Bronchial epithelial cell (primary cell): ENCODE measurements at regions not wholly inside any gene's neighbourhood (a gene's known extent, or its start where the extent isn't known, plus 50 kb on each side); places are given as distances from the start of the nearest gene placed in this dataset.
A peak's percentile ranks its signal among the peaks of the same experiment; 100 is the strongest.
"Not testable (repeated sequence)": the region's sequence is repeated elsewhere in the genome, so short reads cannot be mapped to it uniquely, and the experiment has no call there.

Experiments
- DNase-seq: peaks from one replicate; pipeline ENCODE4 v3.0.0-alpha.2; 2010; ENCODE audit warnings: low read depth
- FAIRE-seq: peaks from 2 replicates; lab custom pipeline; 2011; peaks lifted over from hg19 to GRCh38; lab: Jason Lieb, UNC
- H3K27me3 ChIP-seq: 2 replicates; pipeline ENCODE4 v1.5.1; 2011; ENCODE audit warnings: low read length; ENCODE audit not compliant: control insufficient read depth, insufficient read depth
- H3K36me3 ChIP-seq: 2 replicates; pipeline ENCODE4 v1.5.1; 2011; ENCODE audit warnings: low read length; ENCODE audit not compliant: control insufficient read depth, insufficient read depth
- H3K4me3 ChIP-seq: 2 replicates; pipeline ENCODE4 v1.5.1; 2011; ENCODE audit warnings: mild to moderate bottlenecking, low read depth, low read length, control low read depth
- TF ChIP-seq, protein P1 (sequence below): IDR thresholded peaks from 2 replicates; pipeline ENCODE4 v1.5.1; 2011; ENCODE audit warnings: mild to moderate bottlenecking, moderate library complexity, low read length, control low read depth, inconsistent platforms; ENCODE audit not compliant: insufficient read depth, severe bottlenecking

DNA sequence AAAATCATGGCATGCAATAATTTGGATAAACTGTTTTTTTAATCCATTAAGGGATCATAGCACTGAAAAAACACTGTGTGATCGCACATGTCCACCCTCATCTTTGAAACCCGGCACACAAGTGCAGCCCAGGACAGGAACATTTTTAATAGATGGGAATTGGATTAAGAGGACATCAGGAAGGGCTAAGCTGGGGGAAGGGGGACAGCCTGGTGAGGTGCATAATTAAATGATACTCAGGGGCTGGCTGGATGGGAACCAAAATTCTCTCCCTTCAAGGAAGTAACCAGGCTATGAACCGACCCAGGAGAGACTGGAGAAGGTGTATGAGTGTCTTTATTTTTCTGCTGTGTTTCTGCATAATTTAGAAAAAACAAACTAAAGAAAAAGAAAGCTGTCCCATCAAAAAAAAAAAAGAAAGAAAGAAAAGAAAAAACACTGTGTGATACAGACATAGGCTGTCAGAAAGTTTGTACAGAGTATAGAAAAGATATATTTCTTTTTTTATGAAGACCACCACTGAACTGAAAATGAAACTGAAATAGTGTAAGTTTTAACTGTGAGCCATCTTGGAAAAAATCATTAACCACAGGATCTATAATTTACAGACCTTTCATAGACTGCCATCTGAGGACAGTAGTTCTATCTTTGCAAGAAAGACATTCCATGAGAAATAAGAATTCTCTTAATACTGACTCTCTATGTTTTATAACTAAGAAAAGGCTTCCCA lies 75.1 kb upstream of the SLC38A4 start:
- H3K36me3 ChIP-seq: no peaks in the 10 kb centered on the region
- no peak for DNase-seq
- H3K4me3 ChIP-seq: no peak overlapping the region
- no peaks in the 10 kb centered on the region for H3K27me3 ChIP-seq
- TF ChIP-seq, protein P1, sequence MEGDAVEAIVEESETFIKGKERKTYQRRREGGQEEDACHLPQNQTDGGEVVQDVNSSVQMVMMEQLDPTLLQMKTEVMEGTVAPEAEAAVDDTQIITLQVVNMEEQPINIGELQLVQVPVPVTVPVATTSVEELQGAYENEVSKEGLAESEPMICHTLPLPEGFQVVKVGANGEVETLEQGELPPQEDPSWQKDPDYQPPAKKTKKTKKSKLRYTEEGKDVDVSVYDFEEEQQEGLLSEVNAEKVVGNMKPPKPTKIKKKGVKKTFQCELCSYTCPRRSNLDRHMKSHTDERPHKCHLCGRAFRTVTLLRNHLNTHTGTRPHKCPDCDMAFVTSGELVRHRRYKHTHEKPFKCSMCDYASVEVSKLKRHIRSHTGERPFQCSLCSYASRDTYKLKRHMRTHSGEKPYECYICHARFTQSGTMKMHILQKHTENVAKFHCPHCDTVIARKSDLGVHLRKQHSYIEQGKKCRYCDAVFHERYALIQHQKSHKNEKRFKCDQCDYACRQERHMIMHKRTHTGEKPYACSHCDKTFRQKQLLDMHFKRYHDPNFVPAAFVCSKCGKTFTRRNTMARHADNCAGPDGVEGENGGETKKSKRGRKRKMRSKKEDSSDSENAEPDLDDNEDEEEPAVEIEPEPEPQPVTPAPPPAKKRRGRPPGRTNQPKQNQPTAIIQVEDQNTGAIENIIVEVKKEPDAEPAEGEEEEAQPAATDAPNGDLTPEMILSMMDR: no peak
- FAIRE-seq: no peak

- DNase-seq: no peak
- Histone ChIP-seq H3K36me3 (no peaks in the 10 kb centered on the region), H3K27me3 (no peaks in the 10 kb centered on the region), H3K4me3 (no peak overlapping the region)
- TF ChIP-seq, protein P1: no peak
- no peak for FAIRE-seq
Measured at GRCh38 chr12:46901464-46902205, 75.8 kb upstream of the SLC38A4 start.

DNA sequence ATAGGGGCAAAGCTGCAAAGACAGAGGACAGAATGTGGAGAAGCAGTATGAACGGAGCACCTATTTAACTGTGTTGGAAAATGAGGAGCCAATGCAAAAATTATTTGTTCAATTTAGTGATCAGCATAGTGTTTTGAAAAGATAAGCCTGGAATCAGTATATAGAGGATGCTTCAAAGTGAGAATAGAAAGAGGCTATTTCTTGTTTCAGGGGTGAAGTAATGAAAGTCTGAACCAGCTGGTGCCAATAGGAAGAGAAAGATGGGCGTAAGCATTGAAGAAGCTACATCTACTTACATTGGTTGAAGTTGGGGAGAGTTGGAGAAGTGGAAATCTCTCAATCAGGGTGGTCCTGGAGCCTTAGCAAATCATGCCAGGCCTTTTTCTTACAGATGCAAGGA lies 77.3 kb upstream of the SLC38A4 start:
- no peaks in the 10 kb centered on the region for H3K27me3 ChIP-seq
- FAIRE-seq (no peak), DNase-seq (no peak)
- no peak overlapping the region for H3K4me3 ChIP-seq
- TF ChIP-seq, protein P1: no peak
- H3K36me3 ChIP-seq: no peaks in the 10 kb centered on the region

DNA sequence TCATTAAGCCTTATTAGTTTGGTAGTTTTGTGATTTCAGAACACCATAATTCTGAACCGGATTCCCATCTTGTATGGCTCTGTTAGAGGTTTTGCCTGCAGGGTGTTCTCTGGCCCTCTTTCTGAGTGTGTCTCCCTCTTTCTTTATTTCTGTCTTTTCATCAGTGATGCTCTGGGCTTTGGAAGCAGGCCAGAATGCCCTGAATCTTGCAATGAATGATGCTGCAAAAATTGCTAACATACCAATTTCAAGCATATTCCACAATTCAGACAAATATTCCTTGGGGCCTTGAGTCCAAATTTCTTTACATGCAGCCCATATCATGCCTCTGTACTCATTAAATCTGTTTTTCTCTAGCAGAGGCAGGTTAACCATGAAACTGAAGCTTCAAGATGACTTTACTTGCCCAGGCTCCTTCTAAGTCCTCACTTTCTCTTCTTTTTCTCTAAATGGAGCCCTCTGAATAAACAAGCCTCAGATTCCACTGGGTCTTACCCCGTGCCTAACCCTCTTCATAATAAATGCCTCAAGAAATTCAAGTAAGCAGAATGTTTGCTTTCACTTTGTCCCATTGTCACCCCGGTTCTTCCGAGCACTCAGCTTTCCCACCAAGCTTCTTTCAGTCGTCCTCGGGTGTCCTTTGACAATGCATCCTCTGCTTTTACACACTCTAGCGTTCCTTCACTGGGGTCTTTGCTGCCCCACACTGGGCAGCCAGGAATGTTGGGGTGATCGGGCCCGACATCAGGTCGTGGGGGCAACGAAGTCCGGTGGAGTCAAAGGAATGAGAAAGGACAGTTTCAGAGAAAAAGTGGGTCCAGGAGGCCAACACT lies 78.8 kb upstream of the SLC38A4 start:
- H3K36me3 ChIP-seq: no peaks in the 10 kb centered on the region

DNA sequence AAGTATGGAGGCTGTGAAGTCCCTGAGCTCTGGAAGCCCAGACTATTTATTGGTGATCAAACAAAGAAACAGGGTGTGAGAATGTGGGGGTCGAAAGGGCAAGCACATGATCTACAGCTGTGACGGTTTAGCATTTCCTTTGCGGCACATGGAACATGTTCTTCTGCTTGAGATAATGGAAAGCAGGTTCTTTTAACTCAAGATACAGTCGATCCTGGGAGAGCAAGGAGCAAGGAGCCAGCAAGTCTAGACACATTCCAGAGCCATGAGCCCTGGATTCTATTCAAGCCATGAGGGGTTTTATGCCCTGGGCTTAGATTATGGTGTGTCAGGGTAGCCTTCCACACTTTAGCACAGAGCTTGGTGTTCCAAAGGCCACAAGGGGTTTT lies 79.4 kb upstream of the SLC38A4 start:
- H3K27me3 ChIP-seq, H3K4me3 ChIP-seq, H3K36me3 ChIP-seq: not testable (repeated sequence)
- peak; percentile 85 for FAIRE-seq
- peak; percentile 52 for DNase-seq

More for the DNA sequence above, 78.8 kb upstream of the SLC38A4 start:
- H3K27me3 ChIP-seq: no peaks in the 10 kb centered on the region
- H3K4me3 ChIP-seq: no peak overlapping the region
- FAIRE-seq: no peak
- TF ChIP-seq, protein P1: no peak
- no peak for DNase-seq

GRCh38 chr12:46907791-46908190 lies 82.0 kb upstream of the SLC38A4 start:
- no peak for DNase-seq
- TF ChIP-seq, protein P1: no peak
- Histone ChIP-seq H3K4me3 (no peak overlapping the region), H3K36me3 (no peaks in the 10 kb centered on the region), H3K27me3 (no peaks in the 10 kb centered on the region)
- no peak for FAIRE-seq
